Brain microvascular endothelial cell (primary cell): ENCODE measurements at regions not wholly inside any gene's neighbourhood (a gene's known extent, or its start where the extent isn't known, plus 50 kb on each side); places are given as distances from the start of the nearest gene placed in this dataset.
A peak's percentile ranks its signal among the peaks of the same experiment; 100 is the strongest.

Source experiments
- DNase-seq: peaks from one replicate; pipeline ENCODE4 v3.0.0-alpha.2; 2020
- H3K27ac ChIP-seq: fragments of 250-450 bp; sonication (Bioruptor Pico); 2 replicates; pipeline ENCODE4 v1.5.1; 2020; ENCODE audit warnings: mild to moderate bottlenecking, moderate library complexity
- H3K27me3 ChIP-seq: fragments of 250-450 bp; sonication (Bioruptor Pico); replicated peaks from 2 replicates; pipeline ENCODE4 v1.5.1; 2020; ENCODE audit warnings: mild to moderate bottlenecking
- H3K36me3 ChIP-seq: fragments of 250-450 bp; sonication (Bioruptor Pico); replicated peaks from 2 replicates; pipeline ENCODE4 v1.5.1; 2020; ENCODE audit warnings: mild to moderate bottlenecking
- H3K4me3 ChIP-seq: 2 replicates; pipeline ENCODE4 v1.5.1; 2011; ENCODE audit warnings: low read depth, mild to moderate bottlenecking, control low read depth, low read length, moderate library complexity
- CTCF ChIP-seq: IDR thresholded peaks from 2 replicates; pipeline ENCODE4 v1.5.1; 2011; ENCODE audit warnings: low read depth, mild to moderate bottlenecking, moderate library complexity, low read length, control low read depth, inconsistent platforms; ENCODE audit errors: missing control alignments
- in situ Hi-C: cut with HindIII; loops from 2 replicates; pipeline ENCODE4 v1.10.0; 2017; ENCODE audit warnings: low sequenced_read_pairs, low pct_ligation_motif_present

GRCh38 chr3:117408811-117409210 is 699.2 kb downstream of the TUSC7 start:
- DNase-seq: no peak
- in situ Hi-C loops: no loop called here

GRCh38 chr3:117409256-117409655 is 699.7 kb downstream of the TUSC7 start:
- in situ Hi-C loops: no loop called here
- DNase-seq: no peak
- Histone ChIP-seq H3K4me3 (no peak overlapping the region), H3K36me3 (no peaks in the 10 kb centered on the region), H3K27ac (no peak overlapping the region), H3K27me3 (no peaks in the 10 kb centered on the region)
- TF ChIP-seq CTCF: no peak

More at GRCh38 chr3:117408811-117409210, 699.2 kb downstream of the TUSC7 start:
- no peak for TF ChIP-seq CTCF
- Histone ChIP-seq H3K36me3 (no peaks in the 10 kb centered on the region), H3K27ac (no peak overlapping the region), H3K4me3 (no peak overlapping the region), H3K27me3 (no peaks in the 10 kb centered on the region)

GRCh38 chr3:117409701-117410459 is 700.3 kb downstream of the TUSC7 start:
- DNase-seq: peak; percentile 3
- Histone ChIP-seq H3K27ac (no peak overlapping the region), H3K36me3 (no peaks in the 10 kb centered on the region), H3K27me3 (no peaks in the 10 kb centered on the region), H3K4me3 (no peak overlapping the region)
- TF ChIP-seq CTCF: no peak
- in situ Hi-C loops: no loop called here

GRCh38 chr3:117411971-117412370 is 702.4 kb downstream of the TUSC7 start:
- Histone ChIP-seq H3K27ac (no peak overlapping the region), H3K36me3 (no peaks in the 10 kb centered on the region), H3K27me3 (no peaks in the 10 kb centered on the region), H3K4me3 (no peak overlapping the region)
- DNase-seq: no peak
- in situ Hi-C loops: no loop called here
- TF ChIP-seq CTCF: no peak

- H3K36me3 ChIP-seq: no peaks in the 10 kb centered on the region
- no peak for TF ChIP-seq CTCF
Measured at GRCh38 chr3:117417411-117417810, 707.8 kb downstream of the TUSC7 start.

GRCh38 chr3:117427081-117427480 is 717.5 kb downstream of the TUSC7 start:
- no peak for TF ChIP-seq CTCF
- no peaks in the 10 kb centered on the region for H3K36me3 ChIP-seq
- no peaks in the 10 kb centered on the region for H3K27me3 ChIP-seq
- DNase-seq: no peak
- no peak overlapping the region for H3K27ac ChIP-seq
- no peak overlapping the region for H3K4me3 ChIP-seq
- in situ Hi-C loops: no loop called here

More at GRCh38 chr3:117417411-117417810, 707.8 kb downstream of the TUSC7 start:
- Histone ChIP-seq H3K4me3 (no peak overlapping the region), H3K27me3 (no peaks in the 10 kb centered on the region), H3K27ac (no peak overlapping the region)
- no peak for DNase-seq
- in situ Hi-C loops: no loop called here
